Transverse colon (tissue), 4 donors: ENCODE measurements at regions not wholly inside any gene's neighbourhood (a gene's known extent, or its start where the extent isn't known, plus 50 kb on each side); places are given as distances from the start of the nearest gene placed in this dataset.

Source experiments
- EP300 ChIP-seq: sonication (generic); formaldehyde crosslinking; IDR thresholded peaks from one replicate; pipeline ENCODE4 v1.6.1; 2017; ENCODE audit warnings: antibody characterized with exemption, low read depth
- POLR2A ChIP-seq: fragments of 450-650 bp; IDR thresholded peaks from one replicate; pipeline ENCODE4 v1.6.1; 2016; ENCODE audit warnings: antibody characterized with exemption, mild to moderate bottlenecking, moderate library complexity
- POLR2AphosphoS5 ChIP-seq, 3 donors: sonication (generic); formaldehyde crosslinking; IDR thresholded peaks; one replicate each; pipeline ENCODE4 v1.6.1; 2016; ENCODE audit warnings: antibody characterized with exemption in 3 of 3
- TF ChIP-seq, protein P1 (sequence below), 5 experiments: fragments of 200-600 bp in 3 of 5; fragments of 450-650 bp in 2 of 5; sonication (generic) in 3 of 5; IDR thresholded peaks; 1 replicate in 2 of 5; 2 replicates in 3 of 5; pipeline ENCODE4 v1.5.1; 2016 to 2017; ENCODE audit warnings: antibody characterized with exemption in 5 of 5, inconsistent platforms in 3 of 5, mild to moderate bottlenecking in 2 of 5, moderate library complexity in 1 of 5

DNA sequence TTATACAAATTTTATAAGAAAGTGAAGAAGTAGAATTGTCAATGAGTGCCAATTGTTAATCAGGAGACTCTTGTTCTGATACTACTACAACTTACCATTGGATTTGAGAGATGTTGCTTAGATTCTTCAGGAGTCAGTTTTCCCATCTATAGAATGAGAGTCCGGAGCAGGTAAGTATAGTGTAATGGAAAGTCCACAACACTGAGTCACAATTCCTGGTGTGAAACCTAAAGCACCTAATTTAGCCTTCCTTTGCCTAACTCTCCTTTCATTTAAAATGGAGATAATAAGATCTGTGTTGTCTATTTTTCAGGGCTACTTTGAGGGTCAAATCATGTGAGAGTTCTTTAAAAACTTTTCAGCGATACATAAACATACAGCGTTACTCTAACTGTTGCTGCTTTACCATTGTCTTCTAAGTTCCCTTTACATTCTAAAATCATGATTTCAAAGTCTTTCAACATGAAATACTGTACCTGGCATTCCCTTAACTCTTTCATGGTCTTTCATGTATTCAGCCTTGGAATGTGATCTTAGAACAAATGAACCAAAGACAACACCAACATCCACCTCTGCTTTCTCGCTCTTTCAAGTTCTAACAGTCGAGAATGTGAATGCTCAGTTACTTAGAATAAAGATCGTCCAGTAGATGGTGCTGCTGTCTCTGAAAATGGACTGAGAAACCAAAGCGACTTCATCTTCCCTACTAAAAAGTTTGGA is 90.9 kb downstream of the SLC30A10 start:
- no peak for TF ChIP-seq POLR2A
- TF ChIP-seq, protein P1, sequence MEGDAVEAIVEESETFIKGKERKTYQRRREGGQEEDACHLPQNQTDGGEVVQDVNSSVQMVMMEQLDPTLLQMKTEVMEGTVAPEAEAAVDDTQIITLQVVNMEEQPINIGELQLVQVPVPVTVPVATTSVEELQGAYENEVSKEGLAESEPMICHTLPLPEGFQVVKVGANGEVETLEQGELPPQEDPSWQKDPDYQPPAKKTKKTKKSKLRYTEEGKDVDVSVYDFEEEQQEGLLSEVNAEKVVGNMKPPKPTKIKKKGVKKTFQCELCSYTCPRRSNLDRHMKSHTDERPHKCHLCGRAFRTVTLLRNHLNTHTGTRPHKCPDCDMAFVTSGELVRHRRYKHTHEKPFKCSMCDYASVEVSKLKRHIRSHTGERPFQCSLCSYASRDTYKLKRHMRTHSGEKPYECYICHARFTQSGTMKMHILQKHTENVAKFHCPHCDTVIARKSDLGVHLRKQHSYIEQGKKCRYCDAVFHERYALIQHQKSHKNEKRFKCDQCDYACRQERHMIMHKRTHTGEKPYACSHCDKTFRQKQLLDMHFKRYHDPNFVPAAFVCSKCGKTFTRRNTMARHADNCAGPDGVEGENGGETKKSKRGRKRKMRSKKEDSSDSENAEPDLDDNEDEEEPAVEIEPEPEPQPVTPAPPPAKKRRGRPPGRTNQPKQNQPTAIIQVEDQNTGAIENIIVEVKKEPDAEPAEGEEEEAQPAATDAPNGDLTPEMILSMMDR (IDR thresholded peaks at IDR 0.05), result peak; percentile 35 to 54 (median 42)
- no peak for TF ChIP-seq POLR2AphosphoS5 (IDR thresholded peaks at IDR 0.05)
- TF ChIP-seq EP300, result no peak
